ENCODE measurements at regions not wholly inside any gene's neighbourhood (a gene's known extent, or its start where the extent isn't known, plus 50 kb on each side); places are given as distances from the start of the nearest gene placed in this dataset.

- Mint-ChIP-seq H3K4me1 (no peaks in the 10 kb centered on the region), H3K27me3 (ENCODE audit: low read depth) (no peaks in the 10 kb centered on the region), H3K9me3 (no peaks in the 10 kb centered on the region), H3K27ac (no peak overlapping the region), H3K4me3 (no peak overlapping the region), H3K36me3 (peaks cover 22% of the 10 kb centered on the region)
- DNase-seq (ENCODE audit: low spot score in 2 of 2, unreplicated experiment in 2 of 2), result no peak
- TF ChIP-seq, protein P1, sequence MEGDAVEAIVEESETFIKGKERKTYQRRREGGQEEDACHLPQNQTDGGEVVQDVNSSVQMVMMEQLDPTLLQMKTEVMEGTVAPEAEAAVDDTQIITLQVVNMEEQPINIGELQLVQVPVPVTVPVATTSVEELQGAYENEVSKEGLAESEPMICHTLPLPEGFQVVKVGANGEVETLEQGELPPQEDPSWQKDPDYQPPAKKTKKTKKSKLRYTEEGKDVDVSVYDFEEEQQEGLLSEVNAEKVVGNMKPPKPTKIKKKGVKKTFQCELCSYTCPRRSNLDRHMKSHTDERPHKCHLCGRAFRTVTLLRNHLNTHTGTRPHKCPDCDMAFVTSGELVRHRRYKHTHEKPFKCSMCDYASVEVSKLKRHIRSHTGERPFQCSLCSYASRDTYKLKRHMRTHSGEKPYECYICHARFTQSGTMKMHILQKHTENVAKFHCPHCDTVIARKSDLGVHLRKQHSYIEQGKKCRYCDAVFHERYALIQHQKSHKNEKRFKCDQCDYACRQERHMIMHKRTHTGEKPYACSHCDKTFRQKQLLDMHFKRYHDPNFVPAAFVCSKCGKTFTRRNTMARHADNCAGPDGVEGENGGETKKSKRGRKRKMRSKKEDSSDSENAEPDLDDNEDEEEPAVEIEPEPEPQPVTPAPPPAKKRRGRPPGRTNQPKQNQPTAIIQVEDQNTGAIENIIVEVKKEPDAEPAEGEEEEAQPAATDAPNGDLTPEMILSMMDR (IDR thresholded peaks at IDR 0.05; ENCODE audit: unreplicated experiment), result no peak
These were observed 146.4 kb downstream of the PALM2AKAP2 start for GRCh38 chr9:109926421-109926869.

DNA sequence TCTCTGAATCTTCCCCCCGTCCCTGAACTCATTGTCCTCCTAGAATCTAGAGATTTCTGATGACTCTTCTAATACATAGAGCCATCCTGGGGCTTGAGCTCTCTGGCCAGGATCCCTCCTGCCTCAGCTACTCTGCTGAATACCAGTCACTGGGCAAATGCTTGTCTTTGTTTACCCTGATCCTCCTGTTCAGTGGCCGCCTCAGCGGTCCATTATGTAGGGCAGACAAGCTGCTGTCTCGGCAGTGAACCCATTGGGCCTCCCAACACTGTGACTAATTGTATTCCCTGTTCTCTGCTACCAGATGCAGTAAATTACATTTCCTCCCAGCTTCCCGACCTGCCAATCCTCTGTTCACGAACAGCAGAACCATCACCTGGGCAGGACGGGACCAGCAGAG is 151.6 kb downstream of the PALM2AKAP2 start:
- Mint-ChIP-seq H3K9me3 (no peaks in the 10 kb centered on the region), H3K27me3 (ENCODE audit: low read depth) (no peaks in the 10 kb centered on the region), H3K4me3 (no peak overlapping the region), H3K27ac (no peak overlapping the region), H3K4me1 (no peaks in the 10 kb centered on the region), H3K36me3 (peaks cover 9% of the 10 kb centered on the region)
- no peak for DNase-seq (ENCODE audit: low spot score in 2 of 2, unreplicated experiment in 2 of 2)
- TF ChIP-seq, protein P1 (IDR thresholded peaks at IDR 0.05; ENCODE audit: unreplicated experiment), result no peak

GRCh38 chr9:109934136-109934856 is 154.3 kb downstream of the PALM2AKAP2 start:
- H3K9me3 Mint-ChIP-seq, result no peaks in the 10 kb centered on the region
- H3K27ac Mint-ChIP-seq, result no peak overlapping the region
- TF ChIP-seq, protein P1 (IDR thresholded peaks at IDR 0.05; ENCODE audit: unreplicated experiment), result no peak
- no peaks in the 10 kb centered on the region for H3K4me1 Mint-ChIP-seq
- no peaks in the 10 kb centered on the region for H3K27me3 Mint-ChIP-seq (ENCODE audit: low read depth)
- no peak for DNase-seq (ENCODE audit: low spot score in 2 of 2, unreplicated experiment in 2 of 2)
- peaks cover 7% of the 10 kb centered on the region for H3K36me3 Mint-ChIP-seq
- no peak overlapping the region for H3K4me3 Mint-ChIP-seq

DNA sequence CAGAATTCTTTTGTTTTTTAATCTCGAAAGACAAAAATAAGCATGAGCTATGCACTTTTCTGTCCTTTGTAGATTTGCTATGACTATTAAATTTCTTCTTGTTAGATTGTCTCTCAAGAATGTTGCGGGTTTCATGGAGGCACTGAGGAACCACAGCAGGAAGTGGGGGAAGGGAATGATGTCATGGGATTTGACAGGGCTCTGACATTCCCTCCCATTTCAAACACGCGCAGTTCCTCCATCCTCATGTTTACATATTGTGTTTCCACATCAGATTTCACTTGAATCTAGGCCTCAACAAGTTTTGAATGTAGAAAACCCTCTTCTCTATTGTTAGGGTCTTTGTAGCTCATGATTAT is 154.8 kb downstream of the PALM2AKAP2 start:
- no peaks in the 10 kb centered on the region for H3K4me1 Mint-ChIP-seq
- no peak overlapping the region for H3K4me3 Mint-ChIP-seq
- no peaks in the 10 kb centered on the region for H3K27me3 Mint-ChIP-seq (ENCODE audit: low read depth)
- peaks cover 6% of the 10 kb centered on the region for H3K36me3 Mint-ChIP-seq
- no peak for DNase-seq (ENCODE audit: low spot score in 2 of 2, unreplicated experiment in 2 of 2)
- TF ChIP-seq, protein P1 (IDR thresholded peaks at IDR 0.05; ENCODE audit: unreplicated experiment), result no peak
- no peak overlapping the region for H3K27ac Mint-ChIP-seq
- H3K9me3 Mint-ChIP-seq, result no peaks in the 10 kb centered on the region

GRCh38 chr9:109935406-109936087 is 155.5 kb downstream of the PALM2AKAP2 start:
- Mint-ChIP-seq H3K27me3 (ENCODE audit: low read depth) (no peaks in the 10 kb centered on the region), H3K4me3 (no peak overlapping the region), H3K9me3 (no peaks in the 10 kb centered on the region), H3K27ac (no peak overlapping the region), H3K4me1 (no peaks in the 10 kb centered on the region), H3K36me3 (peaks cover 4% of the 10 kb centered on the region)
- no peak for DNase-seq (ENCODE audit: low spot score in 2 of 2, unreplicated experiment in 2 of 2)
- TF ChIP-seq, protein P1 (IDR thresholded peaks at IDR 0.05; ENCODE audit: unreplicated experiment), result no peak

Data from mesothelial cell of epicardium (in vitro differentiated cells).